Esophagus mucosa (tissue), 1 donor: ENCODE measurements at regions not wholly inside any gene's neighbourhood (a gene's known extent, or its start where the extent isn't known, plus 50 kb on each side); places are given as distances from the start of the nearest gene placed in this dataset.

ENCODE experiments used
- ATAC-seq: fragments of 200-7000 bp; cut with Tn5 transposase; one replicate; pipeline ENCODE4 v1.9.1; 2020
- donor health status: DM: yes; HTN: yes; CAD: no.

- ATAC-seq: no peak
Observed at GRCh38 chr2:51153236-51153635, 121.3 kb upstream of the NRXN1 start.

GRCh38 chr2:51151490-51152140 lies 119.7 kb upstream of the NRXN1 start:
- no peak for ATAC-seq

- ATAC-seq: no peak
Observed at GRCh38 chr2:51149725-51150124, 117.8 kb upstream of the NRXN1 start.

GRCh38 chr2:51145761-51146160 lies 113.8 kb upstream of the NRXN1 start:
- no peak for ATAC-seq

- no peak for ATAC-seq
Observed at GRCh38 chr2:51120754-51121280, 88.9 kb upstream of the NRXN1 start.

GRCh38 chr2:51111532-51111931 lies 79.6 kb upstream of the NRXN1 start:
- ATAC-seq: no peak

- ATAC-seq: no peak
Observed at GRCh38 chr2:51108794-51109193, 76.9 kb upstream of the NRXN1 start.

GRCh38 chr2:51107841-51108240 lies 75.9 kb upstream of the NRXN1 start:
- ATAC-seq: no peak

- ATAC-seq: no peak
Observed at GRCh38 chr2:51105811-51106210, 73.9 kb upstream of the NRXN1 start.

- ATAC-seq: no peak
Observed at GRCh38 chr2:51103205-51103604, 71.3 kb upstream of the NRXN1 start.

GRCh38 chr2:51093016-51093415 lies 61.1 kb upstream of the NRXN1 start:
- no peak for ATAC-seq

- ATAC-seq: no peak
Observed at GRCh38 chr2:51085420-51086068, 53.6 kb upstream of the NRXN1 start.

- no peak for ATAC-seq
Observed at GRCh38 chr2:51084750-51085149, 52.8 kb upstream of the NRXN1 start.
